Skeletal muscle satellite cell (primary cell): ENCODE measurements at regions not wholly inside any gene's neighbourhood (a gene's known extent, or its start where the extent isn't known, plus 50 kb on each side); places are given as distances from the start of the nearest gene placed in this dataset.

Experiments used
- H3K27me3 ChIP-seq: 2 replicates; pipeline ENCODE4 v1.7.0; 2013; ENCODE audit warnings: low read length; ENCODE audit not compliant: control insufficient read depth, insufficient read depth
- H3K36me3 ChIP-seq: 2 replicates; pipeline ENCODE4 v1.7.0; 2013; ENCODE audit warnings: mild to moderate bottlenecking, control low read depth, low read length; ENCODE audit not compliant: insufficient read depth
- H3K4me1 ChIP-seq: 2 replicates; pipeline ENCODE4 v1.7.0; 2013; ENCODE audit warnings: low read length; ENCODE audit not compliant: control insufficient read depth, insufficient read depth
- H3K4me2 ChIP-seq: 2 replicates; pipeline ENCODE4 v1.7.0; 2013; ENCODE audit warnings: mild to moderate bottlenecking, low read length
- H3K4me3 ChIP-seq: 2 replicates; pipeline ENCODE4 v1.7.0; 2013; ENCODE audit warnings: low read length
- H3K9ac ChIP-seq: 2 replicates; pipeline ENCODE4 v1.7.0; 2013; ENCODE audit warnings: mild to moderate bottlenecking, low read depth, low read length, moderate library complexity
- H3K9me3 ChIP-seq: replicated peaks from 2 replicates; pipeline ENCODE4 v1.7.0; 2013; ENCODE audit warnings: mild to moderate bottlenecking, control low read depth, low read length

GRCh38 chr5:27523629-27524028, 485.2 kb upstream of the CDH9 start:
- Histone ChIP-seq H3K9ac (no peak overlapping the region), H3K9me3 (peaks cover 2% of the 10 kb centered on the region), H3K4me2 (no peak overlapping the region), H3K27me3 (no peaks in the 10 kb centered on the region), H3K36me3 (no peaks in the 10 kb centered on the region), H3K4me3 (no peak overlapping the region), H3K4me1 (no peaks in the 10 kb centered on the region)

GRCh38 chr5:27516437-27516836, 478.1 kb upstream of the CDH9 start:
- no peak overlapping the region for H3K4me2 ChIP-seq

GRCh38 chr5:27511061-27511460, 472.7 kb upstream of the CDH9 start:
- no peak overlapping the region for H3K4me2 ChIP-seq
- no peak overlapping the region for H3K9ac ChIP-seq
- H3K4me1 ChIP-seq: no peaks in the 10 kb centered on the region
- no peak overlapping the region for H3K4me3 ChIP-seq
- no peaks in the 10 kb centered on the region for H3K36me3 ChIP-seq
- peaks cover 5% of the 10 kb centered on the region for H3K9me3 ChIP-seq
- no peaks in the 10 kb centered on the region for H3K27me3 ChIP-seq

More at GRCh38 chr5:27516437-27516836, 478.1 kb upstream of the CDH9 start:
- H3K9me3 ChIP-seq: peaks cover 8% of the 10 kb centered on the region
- no peaks in the 10 kb centered on the region for H3K27me3 ChIP-seq
- no peak overlapping the region for H3K9ac ChIP-seq
- no peaks in the 10 kb centered on the region for H3K36me3 ChIP-seq
- H3K4me1 ChIP-seq: no peaks in the 10 kb centered on the region
- no peak overlapping the region for H3K4me3 ChIP-seq

GRCh38 chr5:27503813-27504212, 465.4 kb upstream of the CDH9 start:
- no peaks in the 10 kb centered on the region for H3K27me3 ChIP-seq
- H3K9me3 ChIP-seq: no peaks in the 10 kb centered on the region
- no peak overlapping the region for H3K4me3 ChIP-seq
- H3K4me1 ChIP-seq: no peaks in the 10 kb centered on the region
- H3K9ac ChIP-seq: no peak overlapping the region
- H3K4me2 ChIP-seq: no peak overlapping the region
- H3K36me3 ChIP-seq: no peaks in the 10 kb centered on the region

GRCh38 chr5:27502236-27502635, 463.9 kb upstream of the CDH9 start:
- H3K9ac ChIP-seq: no peak overlapping the region
- H3K4me1 ChIP-seq: no peaks in the 10 kb centered on the region
- no peaks in the 10 kb centered on the region for H3K9me3 ChIP-seq
- H3K4me3 ChIP-seq: no peak overlapping the region
- H3K36me3 ChIP-seq: no peaks in the 10 kb centered on the region
- H3K27me3 ChIP-seq: no peaks in the 10 kb centered on the region
- no peak overlapping the region for H3K4me2 ChIP-seq

GRCh38 chr5:27497491-27497890, 459.1 kb upstream of the CDH9 start:
- Histone ChIP-seq H3K36me3 (no peaks in the 10 kb centered on the region), H3K9ac (no peak overlapping the region), H3K4me1 (no peaks in the 10 kb centered on the region), H3K4me2 (no peak overlapping the region), H3K4me3 (no peak overlapping the region), H3K27me3 (no peaks in the 10 kb centered on the region), H3K9me3 (no peaks in the 10 kb centered on the region)

GRCh38 chr5:27494887-27495286, 456.5 kb upstream of the CDH9 start:
- Histone ChIP-seq H3K4me2 (no peak overlapping the region), H3K27me3 (no peaks in the 10 kb centered on the region), H3K9ac (no peak overlapping the region)

GRCh38 chr5:27491746-27492439, 453.5 kb upstream of the CDH9 start:
- no peak overlapping the region for H3K4me3 ChIP-seq
- no peaks in the 10 kb centered on the region for H3K4me1 ChIP-seq
- no peaks in the 10 kb centered on the region for H3K27me3 ChIP-seq
- H3K4me2 ChIP-seq: no peak overlapping the region
- no peaks in the 10 kb centered on the region for H3K9me3 ChIP-seq
- no peaks in the 10 kb centered on the region for H3K36me3 ChIP-seq
- H3K9ac ChIP-seq: no peak overlapping the region

More at GRCh38 chr5:27494887-27495286, 456.5 kb upstream of the CDH9 start:
- H3K4me3 ChIP-seq: no peak overlapping the region
- H3K36me3 ChIP-seq: no peaks in the 10 kb centered on the region
- no peaks in the 10 kb centered on the region for H3K4me1 ChIP-seq
- H3K9me3 ChIP-seq: no peaks in the 10 kb centered on the region

- Histone ChIP-seq H3K4me3 (no peak overlapping the region), H3K27me3 (no peaks in the 10 kb centered on the region), H3K4me2 (no peak overlapping the region), H3K36me3 (no peaks in the 10 kb centered on the region), H3K9me3 (no peaks in the 10 kb centered on the region), H3K9ac (no peak overlapping the region), H3K4me1 (no peaks in the 10 kb centered on the region)
Observed at GRCh38 chr5:27491047-27491446, 452.7 kb upstream of the CDH9 start.

GRCh38 chr5:27489701-27490100, 451.3 kb upstream of the CDH9 start:
- Histone ChIP-seq H3K9ac (no peak overlapping the region), H3K9me3 (no peaks in the 10 kb centered on the region), H3K4me3 (no peak overlapping the region), H3K4me1 (no peaks in the 10 kb centered on the region), H3K27me3 (no peaks in the 10 kb centered on the region), H3K36me3 (no peaks in the 10 kb centered on the region), H3K4me2 (no peak overlapping the region)

GRCh38 chr5:27482663-27483062, 444.3 kb upstream of the CDH9 start:
- no peak overlapping the region for H3K4me3 ChIP-seq
- H3K9ac ChIP-seq: no peak overlapping the region
- no peaks in the 10 kb centered on the region for H3K4me1 ChIP-seq
- H3K9me3 ChIP-seq: peaks cover under 1% of the 10 kb centered on the region
- H3K36me3 ChIP-seq: no peaks in the 10 kb centered on the region
- no peaks in the 10 kb centered on the region for H3K27me3 ChIP-seq
- H3K4me2 ChIP-seq: no peak overlapping the region

GRCh38 chr5:27479859-27480258, 441.5 kb upstream of the CDH9 start:
- Histone ChIP-seq H3K4me2 (no peak overlapping the region), H3K4me3 (no peak overlapping the region), H3K9ac (no peak overlapping the region), H3K9me3 (peaks cover 8% of the 10 kb centered on the region), H3K27me3 (no peaks in the 10 kb centered on the region), H3K36me3 (no peaks in the 10 kb centered on the region), H3K4me1 (no peaks in the 10 kb centered on the region)
